ENCODE measurements at regions not wholly inside any gene's neighbourhood (a gene's known extent, or its start where the extent isn't known, plus 50 kb on each side); places are given as distances from the start of the nearest gene placed in this dataset.
A peak's percentile ranks its signal among the peaks of the same experiment; 100 is the strongest.

DNA sequence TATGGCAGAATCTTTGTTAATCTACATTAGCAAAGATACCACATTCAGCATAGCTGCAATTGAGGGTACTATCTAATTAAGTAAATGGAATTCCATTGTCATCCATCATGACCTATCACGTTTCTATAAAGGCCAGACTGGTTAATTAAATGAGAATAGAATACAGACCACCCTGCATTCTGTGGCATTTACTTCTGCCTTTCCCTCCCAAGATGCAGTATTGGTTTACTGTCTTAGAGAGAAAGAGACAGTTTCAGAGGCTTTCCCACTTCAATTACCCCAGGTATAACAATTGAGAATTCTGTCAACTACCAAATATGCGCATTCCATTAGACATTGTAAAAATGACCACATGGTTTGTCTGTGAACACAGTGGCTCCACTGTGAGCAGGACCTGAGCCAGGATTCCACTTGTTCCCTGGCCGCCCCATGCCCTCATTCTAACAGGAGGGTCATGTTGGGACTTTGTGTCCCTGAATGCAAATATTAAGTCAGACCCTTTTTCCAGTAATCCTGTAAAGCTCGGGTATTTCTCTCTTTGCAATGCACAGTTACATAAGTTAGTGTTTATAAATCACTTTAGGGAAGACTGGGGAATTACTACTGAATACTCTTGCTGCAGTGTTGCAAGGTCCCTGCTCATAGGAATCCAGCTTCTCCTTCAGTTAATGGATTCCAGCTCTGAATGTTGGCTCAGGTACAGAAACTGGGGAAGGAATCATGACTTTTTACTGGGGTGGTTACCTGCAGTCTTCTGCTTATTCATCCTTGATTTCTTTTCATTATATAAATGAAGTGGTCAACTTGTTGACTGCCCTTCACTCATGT is 261.0 kb downstream of the PDGFC start:
- DNase-seq (ENCODE audit: low spot score): no peak

DNA sequence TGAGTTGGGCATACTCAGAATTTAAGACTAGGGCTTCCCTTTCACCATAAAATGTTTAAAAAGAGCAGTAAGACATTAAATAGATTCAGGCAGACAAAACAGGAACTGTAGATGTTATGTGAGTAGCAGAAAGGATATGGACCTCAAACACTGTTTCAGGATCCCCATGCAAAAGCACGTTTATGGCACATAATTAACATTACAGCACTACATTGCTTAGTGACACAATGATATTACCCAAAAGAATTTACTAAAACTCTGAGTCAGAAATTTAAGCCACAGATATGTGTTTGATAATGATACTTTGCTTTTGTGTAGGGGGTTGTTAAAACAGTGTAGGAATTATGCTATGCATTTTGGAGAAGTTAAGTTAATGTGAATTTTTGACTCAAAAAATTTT is 266.3 kb downstream of the PDGFC start:
- DNase-seq (ENCODE audit: low spot score): no peak

DNA sequence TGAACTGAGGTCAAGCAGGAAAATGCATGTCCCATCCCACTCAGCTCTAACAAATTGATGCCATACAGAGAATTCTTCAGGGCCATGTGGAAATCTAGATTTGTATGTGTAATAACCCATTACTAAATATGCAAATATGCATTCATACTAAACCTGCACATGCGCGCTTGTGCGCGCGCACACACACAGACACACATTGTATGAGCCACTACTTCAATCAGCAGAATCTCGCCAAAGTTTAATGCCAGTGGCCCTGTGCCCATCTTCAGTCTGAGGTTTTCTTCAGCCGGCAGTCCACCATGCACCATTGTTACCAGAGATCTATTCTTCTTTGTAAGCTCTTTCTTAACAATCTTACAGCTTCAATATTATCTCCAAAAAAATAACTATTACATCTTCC is 276.4 kb downstream of the PDGFC start:
- DNase-seq (ENCODE audit: low spot score): peak; percentile 70

DNA sequence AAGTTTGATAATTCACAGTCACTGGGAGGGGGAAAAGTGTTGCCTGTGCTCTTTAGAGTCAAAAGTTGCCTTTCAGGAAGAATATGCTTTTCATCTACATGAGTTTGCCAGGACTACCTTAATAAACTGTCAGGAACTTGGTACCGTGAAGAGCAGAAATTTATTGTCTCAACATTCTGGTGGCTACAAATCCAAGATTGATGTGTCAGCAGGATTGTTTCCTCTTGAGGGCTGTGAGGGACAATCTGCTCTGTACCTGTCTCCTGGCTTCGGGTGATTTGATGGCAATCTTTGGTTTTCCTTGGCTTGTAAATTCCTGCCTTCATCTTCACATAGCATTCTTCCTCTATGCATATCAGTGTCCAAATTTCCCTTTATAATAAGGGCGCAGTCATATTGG is 277.2 kb downstream of the PDGFC start:
- DNase-seq (ENCODE audit: low spot score): no peak

DNA sequence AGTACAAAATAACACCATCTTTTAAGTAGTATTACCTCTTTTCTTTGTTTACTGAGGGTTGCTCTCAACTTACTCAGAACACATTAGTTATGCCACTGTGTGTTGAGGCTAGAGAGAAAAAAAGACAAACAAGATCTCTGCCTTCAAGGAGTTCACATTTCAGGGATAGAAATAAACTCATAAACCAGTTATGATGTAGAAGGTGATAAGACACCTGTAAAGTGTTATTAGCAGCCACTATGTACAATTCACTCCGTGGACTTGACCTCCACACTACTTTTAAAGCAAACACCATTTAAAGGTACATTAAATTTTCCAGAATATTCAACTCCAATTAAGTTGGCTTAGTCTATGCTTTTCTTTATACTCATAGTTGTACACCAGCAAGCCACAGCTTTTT is 278.0 kb downstream of the PDGFC start:
- DNase-seq (ENCODE audit: low spot score): no peak

DNA sequence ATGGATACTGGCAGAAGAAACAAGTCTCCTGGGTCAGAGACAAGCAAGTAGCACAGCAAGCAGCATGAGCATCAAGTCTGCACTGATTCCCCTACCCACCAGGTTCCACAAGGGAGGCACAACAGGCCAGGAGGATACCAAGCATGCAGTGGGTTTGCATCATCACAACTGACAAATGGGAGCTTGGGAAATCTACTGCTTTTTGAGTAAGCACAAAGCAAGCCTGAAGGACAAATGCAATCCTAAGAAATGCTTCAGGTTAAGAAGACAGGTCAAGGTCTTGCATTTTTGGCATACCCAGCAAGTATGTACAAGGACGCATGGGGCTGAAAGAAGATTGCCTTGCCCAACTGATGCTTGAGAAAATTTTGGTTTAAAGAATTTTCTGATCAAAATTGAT is 279.6 kb downstream of the PDGFC start:
- DNase-seq (ENCODE audit: low spot score): no peak

DNA sequence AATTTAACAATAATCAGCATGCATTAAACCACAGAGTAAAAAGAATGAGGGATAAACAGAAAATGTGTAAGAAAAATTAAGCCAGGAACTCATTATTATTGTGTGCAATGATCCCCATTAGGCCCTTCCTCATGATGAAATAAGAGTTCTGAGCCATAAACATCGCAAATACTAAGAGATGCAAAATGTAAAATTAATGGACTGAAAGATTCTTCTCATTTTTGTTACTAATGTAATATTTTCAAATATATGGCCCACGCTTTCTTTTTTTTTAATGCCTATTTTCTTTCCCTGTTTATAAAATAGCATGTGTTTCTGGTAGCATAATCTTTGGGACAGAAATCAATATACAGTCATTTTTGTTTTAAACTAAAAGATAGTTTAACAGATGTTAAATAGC is 281.0 kb downstream of the PDGFC start:
- no peak for DNase-seq (ENCODE audit: low spot score)

DNA sequence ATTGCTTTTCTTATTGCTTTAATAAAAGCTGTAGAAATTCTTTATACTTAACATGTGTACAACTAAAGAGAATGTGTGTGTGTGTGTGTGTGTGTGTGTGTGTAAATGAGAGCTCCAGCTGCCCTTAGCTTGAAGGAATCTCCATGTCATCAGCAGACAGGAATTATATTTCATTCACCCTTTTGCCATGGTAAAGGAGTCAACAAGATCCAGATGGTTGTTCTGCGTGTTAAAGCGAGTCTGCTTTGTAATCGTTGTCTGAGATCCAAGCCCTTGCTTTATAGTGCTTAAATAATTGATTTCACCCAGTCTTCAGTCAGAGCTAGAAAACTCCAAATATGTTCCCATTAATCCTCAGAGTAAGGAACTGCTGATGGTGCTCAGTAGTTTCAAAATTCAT is 285.5 kb downstream of the PDGFC start:
- DNase-seq (ENCODE audit: low spot score): no peak

DNA sequence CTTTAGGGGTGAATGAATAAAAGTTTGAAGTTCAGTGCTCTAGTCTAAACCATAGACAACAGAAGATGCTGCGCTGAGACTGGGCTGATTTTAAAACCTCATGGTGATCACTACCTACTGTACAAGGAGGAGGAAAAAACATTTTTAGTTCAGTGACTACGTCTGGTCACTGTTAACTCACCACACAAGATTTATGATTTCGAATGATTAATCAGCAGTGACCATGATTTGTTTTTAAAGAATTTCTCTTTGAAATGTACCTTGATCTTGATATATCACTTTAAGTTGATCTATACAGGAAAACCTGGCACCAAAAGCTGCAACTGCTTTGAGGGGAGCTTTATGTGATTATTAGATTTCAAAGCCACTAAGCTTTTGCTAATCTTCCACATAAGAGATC is 286.3 kb downstream of the PDGFC start:
- no peak for DNase-seq (ENCODE audit: low spot score)

DNA sequence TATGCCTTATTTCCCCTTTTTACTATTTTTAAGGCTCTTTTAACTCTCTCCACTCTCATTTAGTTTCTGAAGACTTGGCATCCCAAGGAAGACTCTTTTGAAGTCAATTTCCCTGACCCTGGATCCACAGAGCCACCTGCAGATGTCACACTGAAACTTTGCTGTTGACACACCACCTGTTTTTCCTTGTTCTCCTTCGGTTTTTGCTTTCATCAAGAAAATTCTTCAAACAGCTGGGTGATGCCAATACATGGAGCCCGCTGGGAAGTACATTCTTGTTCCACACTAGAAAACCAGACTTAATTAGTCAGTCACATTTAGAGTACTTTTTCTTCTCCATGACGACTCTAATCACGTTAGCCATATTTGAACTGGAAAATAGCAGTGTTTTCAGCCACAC is 293.9 kb downstream of the PDGFC start:
- no peak for DNase-seq (ENCODE audit: low spot score)

DNA sequence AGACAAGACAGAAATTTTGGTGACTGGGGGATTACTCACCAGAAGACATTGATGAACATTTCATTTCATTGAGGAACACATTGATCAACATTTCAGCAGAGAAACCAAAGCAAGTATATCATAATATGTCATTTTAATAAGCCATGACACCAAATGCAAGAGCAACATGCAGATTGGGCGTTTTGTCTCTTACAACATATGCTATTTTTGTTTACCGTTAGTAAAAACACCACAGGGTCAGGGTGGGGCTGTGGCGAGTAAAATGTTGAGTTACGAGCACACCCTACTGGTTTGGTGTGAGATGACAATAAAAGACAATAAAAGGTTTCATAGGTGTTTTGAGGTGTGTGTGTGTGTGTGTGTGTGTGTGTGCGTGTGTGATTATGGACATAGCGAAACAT is 294.5 kb downstream of the PDGFC start:
- no peak for DNase-seq (ENCODE audit: low spot score)

DNA sequence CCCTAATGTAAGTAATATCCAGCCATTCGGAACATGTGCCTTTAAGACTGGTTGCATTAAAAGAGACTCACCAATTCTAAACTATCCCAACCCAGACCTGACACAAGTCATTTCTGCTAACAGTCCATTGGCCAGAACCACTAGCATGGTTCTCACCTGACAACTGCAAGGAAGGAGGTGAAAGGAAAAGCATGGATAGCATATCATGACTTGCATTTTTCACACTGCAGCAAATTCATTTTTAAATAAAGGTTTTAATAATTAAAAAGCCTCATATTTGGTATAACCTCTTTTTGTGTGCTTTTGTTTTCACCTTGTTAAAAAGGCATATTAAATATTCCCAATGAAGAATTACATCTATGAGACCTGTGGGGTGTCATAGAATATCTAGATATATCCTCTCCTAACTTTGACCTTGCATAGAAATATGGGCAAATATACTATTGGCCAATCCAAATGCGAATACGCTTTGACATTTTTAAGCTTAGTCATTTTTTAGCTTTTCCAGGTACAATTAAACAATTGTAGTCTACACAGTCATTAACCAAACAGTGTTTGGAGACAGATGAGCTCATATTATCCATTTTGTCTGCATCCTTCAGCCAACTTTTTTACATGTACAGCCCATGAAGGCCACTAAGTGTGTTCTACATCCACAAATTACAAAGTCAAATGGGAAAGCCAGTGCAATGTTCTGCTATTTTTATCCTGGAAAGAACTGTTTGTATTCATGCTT is 295.3 kb downstream of the PDGFC start:
- DNase-seq (ENCODE audit: low spot score): no peak

DNA sequence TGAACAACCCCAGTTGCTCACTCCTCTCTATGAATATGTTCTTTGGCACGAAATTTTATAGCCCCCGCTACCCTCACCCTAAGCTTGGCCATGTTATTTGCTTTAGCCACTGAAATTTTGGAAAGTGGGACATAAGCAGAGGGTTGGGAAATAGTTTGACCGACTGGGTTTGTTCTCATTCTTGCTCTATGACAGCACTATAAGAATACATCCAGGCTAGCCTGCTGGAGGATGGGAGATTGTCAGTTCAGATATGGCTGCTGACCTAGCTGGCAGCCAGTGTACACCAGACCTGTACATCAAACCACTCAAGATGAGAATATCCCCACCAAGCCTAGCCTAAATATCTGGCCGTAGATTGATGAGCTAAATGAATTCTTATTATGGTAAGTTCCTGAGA is 298.1 kb downstream of the PDGFC start:
- DNase-seq (ENCODE audit: low spot score): no peak

DNA sequence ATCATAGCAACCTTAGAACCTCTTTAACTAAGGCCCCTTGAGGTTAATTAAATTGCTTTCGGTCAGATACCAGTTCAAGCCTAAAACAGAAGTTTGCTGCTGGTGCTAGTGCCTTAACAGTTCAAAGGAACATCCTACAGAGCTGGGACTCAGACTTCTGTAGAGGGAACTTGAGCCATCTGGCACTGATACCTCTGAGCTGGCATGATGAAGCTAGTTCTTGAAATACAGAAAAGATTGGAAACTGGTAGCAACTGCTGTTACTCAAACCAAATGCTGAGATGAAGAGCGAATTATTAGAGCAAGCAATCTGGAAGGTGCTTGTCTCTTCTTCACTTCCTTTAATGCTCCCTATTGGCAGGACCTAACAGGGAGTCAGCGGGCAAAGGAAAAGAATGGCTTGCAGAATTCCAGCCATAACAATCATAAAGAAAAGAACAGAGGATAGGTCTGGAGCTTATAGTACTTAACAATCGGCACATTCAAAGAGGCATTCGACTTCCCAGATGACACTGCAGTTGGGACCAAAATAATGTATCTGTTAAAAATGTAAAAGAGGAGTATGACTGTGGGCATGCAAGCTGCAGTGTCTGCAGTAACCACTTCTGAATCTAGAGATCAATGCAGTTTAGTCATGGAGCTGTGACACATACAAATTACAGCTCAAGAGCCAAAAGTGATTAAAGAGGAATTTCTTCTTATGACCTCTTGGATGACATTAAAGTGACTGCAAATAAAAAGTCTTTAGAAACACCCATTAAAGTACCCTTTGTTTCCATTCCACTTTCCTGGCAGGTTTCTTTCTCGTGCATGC is 298.9 kb downstream of the PDGFC start:
- DNase-seq (ENCODE audit: low spot score): peak; percentile 30

DNA sequence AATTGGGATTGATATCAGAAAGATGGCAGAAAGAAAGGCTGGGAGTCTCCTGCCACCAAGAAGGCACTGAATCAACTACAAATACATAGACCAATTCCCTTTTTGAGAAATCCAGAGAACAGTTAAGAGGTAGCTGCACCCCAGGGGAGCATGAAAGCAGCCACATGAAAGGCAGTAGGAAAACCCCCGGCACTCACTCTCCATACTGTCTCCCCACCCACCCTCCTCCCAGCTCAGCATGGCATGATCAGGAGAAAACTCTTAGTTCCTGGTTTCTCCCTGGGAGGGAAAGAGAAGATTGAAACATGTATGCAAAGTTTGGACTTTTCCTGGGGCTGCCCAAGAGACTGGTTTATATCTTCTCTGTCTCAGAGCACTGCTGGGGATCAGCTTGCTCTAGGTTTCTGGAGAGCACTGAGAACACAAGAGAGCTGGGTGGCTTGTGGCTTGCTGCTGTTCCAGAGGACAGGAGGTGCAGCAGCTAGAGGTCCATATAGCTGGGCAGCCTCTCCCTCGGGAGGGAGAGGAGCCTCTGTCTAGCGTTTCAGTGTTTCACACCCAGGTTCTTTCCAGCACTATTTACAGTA is 305.7 kb downstream of the PDGFC start:
- DNase-seq (ENCODE audit: low spot score): no peak

DNA sequence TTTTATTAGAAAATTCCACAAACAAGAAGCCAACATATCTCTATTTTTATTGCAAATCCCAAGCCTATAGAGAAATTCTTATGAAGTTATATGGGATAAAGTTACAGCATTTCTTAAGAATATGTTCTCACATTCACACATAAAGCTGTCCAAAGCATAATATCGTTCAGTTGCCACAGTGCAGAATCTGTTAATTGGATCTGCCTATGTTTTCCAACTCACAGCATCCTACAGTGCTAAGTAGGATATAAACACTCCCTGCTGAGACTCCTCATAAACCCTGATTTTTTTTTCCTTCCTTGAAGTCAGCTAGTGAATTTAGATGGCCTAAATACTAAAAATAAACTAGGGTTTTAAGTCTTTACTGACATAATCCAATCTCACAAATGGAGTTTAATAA is 307.9 kb downstream of the PDGFC start:
- no peak for DNase-seq (ENCODE audit: low spot score)

DNA sequence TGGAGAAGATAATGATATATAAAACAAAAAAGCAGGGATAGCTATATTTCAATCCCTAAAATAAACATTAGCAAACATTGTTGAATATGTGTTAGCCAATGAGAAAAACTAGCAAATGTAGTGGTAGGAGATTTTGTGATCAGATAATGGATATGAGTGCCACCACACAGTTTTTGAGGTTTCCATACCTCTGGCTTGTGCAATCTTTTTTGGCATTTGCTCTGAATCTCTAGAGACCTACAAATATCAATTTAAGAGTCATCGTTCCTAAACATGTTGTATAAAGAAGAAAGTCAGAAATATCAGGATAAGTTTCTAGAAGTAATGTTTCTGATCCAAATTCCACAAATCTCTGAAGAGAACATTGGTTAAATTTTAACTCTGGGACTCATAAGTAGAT is 308.7 kb downstream of the PDGFC start:
- no peak for DNase-seq (ENCODE audit: low spot score)

DNA sequence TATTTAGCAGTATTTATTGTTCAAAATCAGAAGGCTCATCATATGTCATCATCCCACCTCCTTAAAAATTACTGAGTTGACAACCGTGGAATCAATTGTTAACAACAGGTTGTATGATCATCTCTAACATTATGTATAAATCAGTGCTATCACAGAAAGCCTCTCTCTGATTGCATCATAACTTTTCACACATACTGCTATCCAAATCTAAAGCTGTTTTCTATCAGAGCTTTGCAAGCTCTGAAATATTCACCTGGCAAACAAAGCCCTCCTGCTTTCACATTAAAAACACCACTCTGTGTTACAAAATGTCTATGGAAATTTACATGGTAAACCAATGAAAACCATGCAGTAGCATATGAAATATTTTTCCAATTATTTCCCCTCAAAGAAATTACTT is 310.0 kb downstream of the PDGFC start:
- DNase-seq (ENCODE audit: low spot score): no peak

DNA sequence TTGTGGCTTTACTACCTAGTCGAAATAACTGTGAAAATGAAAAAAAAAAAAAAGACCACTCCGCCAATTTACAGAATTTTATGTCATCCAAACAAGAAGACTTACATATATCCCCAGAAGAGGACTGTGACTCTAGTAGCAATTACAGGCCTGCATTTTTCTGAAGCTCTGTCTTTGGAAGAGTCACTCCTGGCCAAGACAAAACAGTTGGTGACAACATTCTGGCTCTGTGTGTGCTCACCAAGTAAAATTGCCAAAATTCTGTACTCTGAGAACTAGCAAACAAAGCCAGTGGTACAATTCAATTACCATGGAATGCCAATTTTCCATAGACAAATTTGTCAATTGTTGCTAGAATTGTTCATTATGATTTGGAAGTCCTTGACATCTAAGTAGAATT is 311.1 kb downstream of the PDGFC start:
- peak; percentile 26 for DNase-seq (ENCODE audit: low spot score)

DNA sequence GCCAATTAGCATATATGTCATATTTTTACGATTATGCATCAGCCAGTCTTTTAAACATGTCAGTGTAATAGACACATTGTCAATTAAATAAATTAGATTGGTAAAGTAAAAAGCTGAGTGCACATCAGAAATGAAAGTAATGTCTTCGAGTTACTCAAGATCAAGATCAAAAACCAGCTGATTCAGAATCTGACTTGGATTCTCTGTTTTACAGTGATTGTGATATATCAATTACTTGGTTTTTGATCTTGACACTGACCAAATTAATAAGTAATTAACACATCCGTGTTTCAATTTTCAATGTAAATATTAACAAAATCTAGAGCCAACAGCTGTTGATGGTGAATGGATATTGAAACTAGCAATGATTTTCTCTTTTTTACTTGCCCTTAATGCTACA is 311.6 kb downstream of the PDGFC start:
- no peak for DNase-seq (ENCODE audit: low spot score)

DNA sequence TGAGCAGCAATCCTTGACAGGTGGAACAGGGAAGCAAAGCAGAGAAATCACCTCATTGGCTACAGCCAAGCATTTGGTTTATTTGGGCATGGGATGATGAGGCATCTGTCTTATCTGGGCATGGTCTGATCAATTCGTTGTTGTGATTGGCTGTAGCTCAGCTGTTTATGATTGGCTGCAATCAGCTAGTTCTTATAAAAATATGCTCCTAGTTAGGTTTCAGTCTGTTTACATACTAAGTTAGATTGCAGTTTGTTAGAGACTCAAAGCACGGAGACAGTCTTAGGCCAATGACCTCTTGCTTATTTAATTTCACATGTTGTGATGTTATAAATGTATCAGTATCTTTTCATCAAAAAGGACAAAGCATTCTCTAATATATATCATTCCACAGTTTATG is 312.0 kb downstream of the PDGFC start:
- DNase-seq (ENCODE audit: low spot score): no peak

DNA sequence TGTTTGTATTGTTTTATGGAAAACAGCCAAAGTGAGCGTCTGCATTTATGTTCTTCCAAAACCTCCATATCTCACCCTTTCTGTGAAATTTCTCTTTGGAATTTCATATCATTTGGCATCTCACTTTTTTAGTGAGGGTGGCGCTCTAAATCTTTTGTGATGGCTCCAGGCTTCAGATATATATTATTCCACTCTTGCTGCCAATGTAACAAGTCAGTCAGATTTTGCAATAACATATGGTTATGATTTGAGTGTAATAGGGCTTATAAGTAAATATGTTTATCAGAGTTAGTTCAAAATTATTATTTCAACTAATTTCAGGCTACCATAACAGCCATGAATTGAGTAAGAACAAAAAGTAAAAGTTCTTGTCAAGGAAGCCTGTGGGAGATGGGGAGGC is 314.7 kb downstream of the PDGFC start:
- no peak for DNase-seq (ENCODE audit: low spot score)

DNA sequence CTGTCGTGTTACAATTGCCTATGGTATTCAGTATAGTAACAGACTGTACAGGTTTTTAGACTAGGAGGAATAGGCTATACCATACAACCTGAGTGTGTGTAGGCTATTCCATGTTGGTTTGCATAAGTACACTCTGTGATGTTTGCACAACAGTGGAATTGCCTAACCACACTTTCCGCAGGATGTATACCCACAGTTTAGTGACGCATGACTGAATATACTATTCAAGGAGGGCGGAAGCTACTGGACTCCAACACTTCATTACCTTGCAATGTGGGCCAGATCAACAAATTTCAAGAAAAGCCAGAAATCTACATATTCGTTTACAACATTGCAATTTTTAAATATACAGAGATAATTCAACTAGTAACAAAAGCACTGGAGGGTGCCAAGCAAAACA is 317.2 kb downstream of the PDGFC start:
- DNase-seq (ENCODE audit: low spot score): no peak

Data from pons (tissue), 1 donor.